H7 (cell line): ENCODE measurements at regions not wholly inside any gene's neighbourhood (a gene's known extent, or its start where the extent isn't known, plus 50 kb on each side); places are given as distances from the start of the nearest gene placed in this dataset.
"Not testable (repeated sequence)": the region's sequence is repeated elsewhere in the genome, so short reads cannot be mapped to it uniquely, and the experiment has no call there.

Experiments used
- DNase-seq: peaks from one replicate; pipeline ENCODE4 v3.0.0; 2012
- H3K27me3 ChIP-seq: 2 replicates; pipeline ENCODE4 v1.6.0; 2011; ENCODE audit warnings: mild to moderate bottlenecking, low read length; ENCODE audit not compliant: control insufficient read depth, insufficient read depth
- H3K36me3 ChIP-seq: replicated peaks from 2 replicates; pipeline ENCODE4 v1.5.1; 2011; ENCODE audit warnings: low read length; ENCODE audit not compliant: control insufficient read depth, insufficient read depth
- H3K4me3 ChIP-seq: 2 replicates; pipeline ENCODE4 v1.5.1; 2011; ENCODE audit warnings: low read depth, mild to moderate bottlenecking, control low read depth, low read length, moderate library complexity; ENCODE audit not compliant: insufficient read depth

DNA sequence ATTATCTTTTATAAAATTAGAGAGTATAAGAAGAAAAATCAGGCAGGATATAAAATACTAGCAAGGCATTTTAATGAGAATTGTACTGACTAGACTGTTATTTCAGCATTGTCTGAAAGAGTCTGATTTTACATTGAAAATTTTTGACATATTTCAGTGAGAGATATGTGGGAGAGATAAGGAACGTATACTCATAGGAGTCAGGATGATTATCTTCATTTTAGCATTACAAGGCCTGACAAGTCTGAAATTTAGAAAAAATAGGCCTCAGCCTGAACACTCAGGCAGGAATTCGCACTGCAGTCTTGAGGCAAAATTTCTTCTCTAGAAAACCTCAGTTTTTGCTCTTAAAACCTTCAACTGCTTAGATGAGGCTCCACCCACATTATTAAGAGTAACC lies 386.0 kb downstream of the HGF start:
- Histone ChIP-seq H3K4me3 (no peak overlapping the region), H3K36me3 (no peaks in the 10 kb centered on the region), H3K27me3 (no peaks in the 10 kb centered on the region)
- DNase-seq: no peak

DNA sequence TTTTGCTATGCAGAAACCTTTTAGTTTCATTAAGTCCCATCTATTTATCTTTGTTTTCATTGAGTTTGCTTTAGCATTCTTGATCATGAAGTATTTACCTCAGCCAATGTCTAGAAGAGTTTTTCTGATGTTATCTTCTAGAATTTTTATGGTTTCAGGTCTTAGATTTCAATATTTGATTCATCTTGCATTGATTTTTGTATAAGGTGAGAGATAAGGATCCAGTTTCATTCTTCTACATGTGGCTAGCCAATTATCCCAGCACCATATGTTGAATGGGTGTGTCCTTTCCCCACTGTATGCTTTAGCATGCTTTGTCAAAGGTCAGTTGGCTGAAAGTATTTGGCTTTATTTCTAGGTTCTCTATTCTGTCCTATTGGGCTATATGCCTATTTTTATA lies 395.2 kb downstream of the HGF start:
- H3K36me3 ChIP-seq, H3K27me3 ChIP-seq, H3K4me3 ChIP-seq, DNase-seq: not testable (repeated sequence)

DNA sequence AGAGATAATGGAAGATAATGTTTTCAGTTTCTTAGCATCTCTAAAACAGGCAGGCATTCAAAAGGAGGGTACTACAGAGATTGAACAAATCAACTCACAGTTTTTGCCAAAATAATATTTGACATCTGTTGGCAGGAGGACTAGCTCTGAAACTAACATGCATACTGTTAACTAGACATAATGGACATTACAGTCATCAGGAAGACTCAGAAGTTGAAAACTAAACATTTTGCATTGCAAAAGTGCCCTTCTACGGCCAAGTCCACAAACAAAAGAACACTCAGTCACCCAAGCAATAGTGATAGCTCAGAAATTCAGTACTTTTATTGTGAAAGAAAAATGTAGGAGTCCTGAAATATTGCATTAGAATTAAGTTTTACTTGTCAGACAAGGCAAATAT lies 399.0 kb downstream of the HGF start:
- Histone ChIP-seq H3K4me3 (no peak overlapping the region), H3K27me3 (no peaks in the 10 kb centered on the region), H3K36me3 (no peaks in the 10 kb centered on the region)
- no peak for DNase-seq

DNA sequence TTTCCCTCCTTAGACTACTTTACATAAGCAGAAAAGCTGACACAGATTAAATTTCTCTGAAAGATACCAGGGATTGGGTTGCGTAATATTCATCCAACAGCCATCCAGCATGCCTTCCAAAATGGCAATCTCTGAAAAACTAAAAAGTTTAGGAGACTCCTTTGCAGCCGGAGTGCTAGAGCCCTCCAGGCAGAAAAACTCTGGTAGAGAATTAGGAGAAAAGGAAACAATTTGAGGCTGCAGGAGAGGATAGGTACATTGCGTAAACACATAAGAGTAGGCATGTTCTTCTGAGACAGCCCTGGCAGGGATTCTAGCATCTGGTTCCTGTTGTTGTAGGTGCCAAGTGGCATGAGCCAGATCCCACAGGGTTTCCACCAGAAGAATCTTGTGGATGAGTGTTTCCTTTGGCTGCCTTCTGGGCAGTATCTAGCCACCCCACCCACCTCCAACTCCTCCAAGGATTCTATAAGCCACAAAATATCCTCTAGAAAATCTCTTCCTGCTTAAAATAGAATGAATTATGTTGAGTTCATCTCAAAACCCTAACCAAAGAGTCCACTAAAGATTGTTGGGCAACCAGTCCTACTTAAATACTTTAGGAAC lies 402.4 kb downstream of the HGF start:
- DNase-seq: no peak
- H3K27me3 ChIP-seq: no peaks in the 10 kb centered on the region
- H3K4me3 ChIP-seq: no peak overlapping the region
- H3K36me3 ChIP-seq: no peaks in the 10 kb centered on the region

DNA sequence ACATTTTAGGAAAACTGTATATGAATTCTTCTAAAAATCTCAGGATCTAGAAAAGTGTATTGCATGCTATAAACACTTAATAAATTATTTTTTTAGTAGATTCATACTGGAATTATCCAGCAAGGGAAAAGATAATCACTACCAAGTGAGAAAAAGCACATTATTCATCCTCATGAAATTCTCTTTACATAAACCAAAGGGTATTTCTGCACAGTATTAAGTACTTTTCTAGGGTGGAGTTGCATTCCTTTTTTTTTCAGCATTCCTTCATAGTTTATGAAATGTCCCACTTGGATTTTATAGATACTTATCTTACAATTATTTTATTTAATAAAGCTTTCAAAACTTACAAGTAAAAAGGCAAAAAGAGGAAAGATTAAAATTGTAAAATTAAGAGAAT lies 403.3 kb downstream of the HGF start:
- no peak overlapping the region for H3K4me3 ChIP-seq
- H3K27me3 ChIP-seq: no peaks in the 10 kb centered on the region
- no peak for DNase-seq
- no peaks in the 10 kb centered on the region for H3K36me3 ChIP-seq

DNA sequence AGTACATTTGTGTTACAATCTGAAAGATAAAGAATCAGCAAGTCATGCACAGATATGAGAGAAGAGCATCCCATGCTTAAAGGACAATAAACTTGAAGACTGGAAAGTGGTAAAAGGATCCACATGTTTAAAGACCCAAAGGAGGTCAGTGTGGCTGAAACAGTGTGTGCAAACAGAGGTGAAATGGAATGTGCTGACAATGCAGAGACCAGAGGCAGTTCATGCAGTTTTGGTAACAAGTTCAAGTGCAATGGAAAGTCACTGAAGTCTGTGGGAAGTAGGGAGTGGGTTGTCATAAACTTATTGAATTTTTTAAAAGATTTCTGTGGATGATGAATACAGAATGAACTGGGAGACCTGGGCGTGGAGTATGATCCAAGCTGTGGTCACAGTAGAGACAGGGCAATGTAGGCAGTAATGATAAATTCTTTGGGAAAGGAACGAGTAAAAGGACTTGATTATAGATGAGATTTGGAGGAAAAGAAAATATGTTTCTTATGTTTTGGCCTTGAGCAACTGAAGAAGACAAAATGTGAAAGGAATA lies 408.0 kb downstream of the HGF start:
- Histone ChIP-seq H3K27me3 (no peaks in the 10 kb centered on the region), H3K36me3 (no peaks in the 10 kb centered on the region), H3K4me3 (no peak overlapping the region)
- DNase-seq: no peak

DNA sequence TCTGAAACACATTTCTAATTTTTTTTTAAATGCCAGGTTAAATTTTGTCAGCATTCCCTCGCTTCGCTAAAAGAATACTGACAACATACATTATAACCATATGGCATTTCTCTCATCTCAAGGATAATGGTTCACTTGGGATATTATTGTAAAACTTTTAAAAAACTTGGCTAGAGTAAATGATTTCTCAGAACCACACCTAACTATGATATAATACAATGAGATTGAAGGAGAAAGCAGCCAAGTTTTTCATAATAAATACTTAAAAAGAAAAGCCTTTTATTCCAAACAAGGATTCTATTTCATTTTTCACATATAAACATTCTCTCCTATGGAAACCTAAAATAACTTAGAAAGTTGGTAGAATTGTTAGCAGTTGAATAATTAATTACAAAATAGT lies 413.9 kb downstream of the HGF start:
- Histone ChIP-seq H3K36me3 (no peaks in the 10 kb centered on the region), H3K4me3 (no peak overlapping the region), H3K27me3 (no peaks in the 10 kb centered on the region)
- DNase-seq: no peak

DNA sequence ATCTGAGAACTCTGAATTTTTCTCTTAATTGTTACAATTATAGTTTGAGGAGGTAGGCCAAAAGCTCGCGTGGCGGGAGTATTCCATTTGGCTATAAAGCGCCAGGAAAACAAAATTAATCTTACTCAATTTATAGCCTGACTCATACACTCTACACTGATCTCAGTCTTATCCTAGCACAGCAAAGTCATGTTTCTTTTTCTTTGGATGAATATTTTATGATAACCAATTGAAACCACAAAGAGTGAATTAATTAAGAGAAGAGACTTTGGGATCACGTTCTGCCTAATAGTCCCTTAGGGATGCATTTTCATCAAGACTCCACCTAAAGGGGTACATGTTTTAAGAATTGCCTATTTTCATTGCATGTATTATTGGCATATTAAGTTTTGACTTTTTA lies 420.8 kb downstream of the HGF start:
- DNase-seq: no peak
- H3K4me3 ChIP-seq: no peak overlapping the region
- no peaks in the 10 kb centered on the region for H3K27me3 ChIP-seq
- H3K36me3 ChIP-seq: no peaks in the 10 kb centered on the region

DNA sequence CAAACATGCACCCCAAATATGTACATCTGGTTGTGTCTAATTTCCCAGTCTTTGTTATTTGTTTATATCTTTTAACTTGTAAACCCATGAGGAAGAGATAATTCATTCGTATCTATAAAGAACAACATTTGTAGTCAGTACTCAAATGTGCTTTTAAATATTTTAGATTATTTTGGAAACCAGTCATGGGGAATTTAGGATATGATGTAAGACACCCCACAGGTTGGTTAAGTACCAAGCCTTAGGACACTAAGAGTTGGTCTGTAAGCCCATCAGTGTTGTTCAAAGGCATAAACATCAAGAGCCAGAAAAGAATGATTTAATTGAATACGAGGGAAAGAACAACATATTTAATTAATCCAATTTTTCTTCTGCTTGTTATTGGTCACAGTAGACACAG lies 421.1 kb upstream of the SEMA3C start:
- H3K27me3 ChIP-seq: no peaks in the 10 kb centered on the region
- no peak overlapping the region for H3K4me3 ChIP-seq
- no peaks in the 10 kb centered on the region for H3K36me3 ChIP-seq
- DNase-seq: no peak

DNA sequence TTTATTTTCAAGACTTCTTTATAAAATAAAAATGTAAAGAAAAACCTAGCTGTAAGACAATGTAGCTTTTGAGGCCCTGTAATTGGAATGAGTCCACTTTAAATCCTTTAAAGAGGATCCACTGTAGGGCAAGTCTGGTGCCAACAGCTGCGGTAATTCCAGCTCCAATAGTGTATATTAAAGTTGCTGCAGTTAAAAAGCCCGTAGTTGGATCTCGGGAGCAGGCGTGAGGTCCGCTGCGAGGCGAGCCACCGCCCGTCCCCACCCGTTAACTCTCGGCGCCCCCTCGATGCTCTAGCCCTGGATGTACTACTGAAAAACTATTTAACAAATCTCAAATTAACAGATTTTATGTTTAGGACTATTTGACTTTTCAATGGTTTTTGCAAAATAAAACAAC lies 414.7 kb upstream of the SEMA3C start:
- Histone ChIP-seq H3K36me3 (no peaks in the 10 kb centered on the region), H3K27me3 (no peaks in the 10 kb centered on the region), H3K4me3 (no peak overlapping the region)
- DNase-seq: no peak

DNA sequence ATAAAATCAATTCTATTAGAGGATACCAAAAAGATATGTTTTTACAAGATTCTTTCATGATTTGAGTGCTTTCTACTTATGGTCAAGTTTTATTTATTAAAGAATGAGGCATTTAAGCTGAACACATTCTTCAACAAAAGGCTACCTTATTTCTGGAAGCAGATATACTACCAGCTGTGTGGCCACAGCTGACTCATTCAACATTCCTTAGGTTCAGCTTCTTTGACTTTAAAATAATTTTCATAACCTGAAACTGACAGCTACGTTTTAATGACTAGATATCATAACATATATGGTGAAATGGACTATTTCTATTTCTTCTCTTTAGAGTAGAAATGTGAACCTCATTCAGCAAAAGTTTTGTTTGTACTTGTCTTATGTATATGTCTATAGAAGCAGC lies 414.2 kb upstream of the SEMA3C start:
- no peak overlapping the region for H3K4me3 ChIP-seq
- DNase-seq: no peak
- no peaks in the 10 kb centered on the region for H3K27me3 ChIP-seq
- no peaks in the 10 kb centered on the region for H3K36me3 ChIP-seq

DNA sequence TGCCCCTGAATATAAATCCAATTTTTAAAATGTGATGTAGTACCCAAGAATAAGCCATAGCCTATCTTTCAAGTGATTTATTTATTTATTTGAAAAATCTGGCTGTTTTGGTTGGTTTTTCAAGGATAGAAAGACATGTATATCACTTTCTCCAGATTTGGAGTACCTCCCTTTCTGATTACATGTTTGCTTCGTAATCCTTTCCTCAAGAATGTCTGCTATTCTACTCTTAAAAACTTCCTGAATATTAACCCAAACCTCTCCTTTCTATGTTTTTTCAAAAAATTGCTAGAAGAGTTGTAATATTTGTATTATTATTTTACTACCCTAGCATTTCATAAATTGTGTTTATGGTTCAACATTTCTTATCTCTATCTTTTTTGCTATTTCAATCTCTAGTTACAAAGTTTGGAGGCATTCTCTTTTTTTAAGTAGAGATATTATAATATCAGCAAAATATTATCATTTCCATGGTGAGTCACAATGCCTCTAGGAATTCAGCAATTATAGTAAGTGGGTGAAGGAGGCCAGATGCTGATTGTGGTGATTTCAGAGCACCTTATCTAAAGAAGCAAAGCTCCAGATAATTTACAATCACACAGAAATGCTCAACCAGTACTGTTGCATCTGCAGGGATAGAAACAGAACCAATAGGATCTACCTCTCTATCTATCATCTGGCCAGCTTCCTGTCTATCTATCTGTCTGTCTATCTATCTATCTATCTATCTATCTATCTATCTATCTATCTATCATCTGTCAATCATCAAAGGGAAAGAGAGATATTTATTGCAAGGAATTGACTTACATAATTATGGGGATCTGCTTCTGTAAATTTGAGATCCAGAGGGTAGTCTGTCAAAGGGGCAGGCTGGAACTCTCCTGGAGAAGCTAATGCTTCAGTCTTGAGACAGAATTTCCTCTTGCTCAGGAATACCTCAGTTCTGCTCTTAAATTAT lies 412.5 kb upstream of the SEMA3C start:
- Histone ChIP-seq H3K36me3 (no peaks in the 10 kb centered on the region), H3K4me3 (no peak overlapping the region), H3K27me3 (no peaks in the 10 kb centered on the region)
- no peak for DNase-seq

DNA sequence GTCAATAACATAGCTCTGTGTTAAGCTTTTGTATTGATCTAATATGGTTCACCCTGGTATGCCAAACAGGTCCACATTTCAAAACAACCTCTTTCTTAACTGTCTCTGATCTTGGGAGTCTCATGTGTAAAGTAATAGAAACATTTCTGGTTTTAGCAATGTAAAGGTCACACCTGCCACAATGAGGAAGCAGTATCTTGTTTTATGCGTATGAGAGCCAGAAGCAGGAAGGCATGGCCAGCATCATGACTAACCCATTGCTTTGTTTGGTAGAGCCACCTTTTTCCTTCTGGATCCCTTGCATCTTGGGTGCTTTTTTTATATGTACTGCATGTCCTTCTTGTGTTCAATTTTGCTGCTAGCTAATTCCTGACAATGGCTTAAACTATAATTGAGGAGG lies 411.3 kb upstream of the SEMA3C start:
- H3K27me3 ChIP-seq: no peaks in the 10 kb centered on the region
- no peak overlapping the region for H3K4me3 ChIP-seq
- no peaks in the 10 kb centered on the region for H3K36me3 ChIP-seq
- DNase-seq: no peak

DNA sequence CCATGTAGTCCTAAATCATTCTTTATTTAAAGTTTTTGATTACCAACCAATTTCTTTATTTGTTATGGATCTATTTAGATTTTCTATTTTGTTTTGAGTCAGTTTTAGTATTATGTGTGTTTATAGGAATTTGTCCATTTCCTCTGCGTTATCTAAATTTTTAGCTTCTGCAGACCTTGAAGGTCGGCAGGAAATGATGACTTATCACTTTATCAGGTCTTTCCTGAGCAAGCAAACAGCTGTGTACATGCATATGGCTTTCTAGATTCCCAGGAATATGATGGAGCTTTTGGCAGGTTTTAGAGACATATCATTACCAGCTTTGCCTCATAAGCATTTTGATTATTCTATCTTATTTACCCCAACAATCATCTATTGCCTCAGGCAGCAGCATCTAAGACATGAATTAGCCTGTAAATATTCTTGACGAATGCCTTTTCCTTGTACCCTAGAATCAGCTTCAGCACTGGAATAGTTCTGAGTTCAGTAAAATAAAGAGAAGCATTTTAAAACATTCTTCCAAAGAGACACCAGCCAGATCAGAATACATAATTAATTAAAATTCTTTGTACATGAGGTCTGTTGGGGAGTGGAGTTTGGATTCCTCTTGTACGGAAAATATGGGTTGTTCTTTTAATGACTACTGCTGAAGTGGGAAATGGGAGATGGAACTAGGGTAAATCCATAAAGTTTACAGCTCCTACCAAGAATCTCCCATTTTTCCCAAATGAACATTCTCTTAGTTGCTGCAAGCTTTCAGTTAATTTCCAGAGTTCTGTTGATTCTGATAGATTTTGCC lies 408.8 kb upstream of the SEMA3C start:
- DNase-seq: no peak
- Histone ChIP-seq H3K4me3 (no peak overlapping the region), H3K36me3 (no peaks in the 10 kb centered on the region), H3K27me3 (no peaks in the 10 kb centered on the region)
